NCI-H2107 treated with DMSO at 0.1 percent for 48 hours (cell line): ENCODE measurements at regions not wholly inside any gene's neighbourhood (a gene's known extent, or its start where the extent isn't known, plus 50 kb on each side); places are given as distances from the start of the nearest gene placed in this dataset.
A peak's percentile ranks its signal among the peaks of the same experiment; 100 is the strongest.

Experiments used
- DNase-seq: peaks from one replicate; lab custom pipeline; 2025; ENCODE audit not compliant: unreplicated experiment; lab: John Stamatoyannopoulos, UW

DNA sequence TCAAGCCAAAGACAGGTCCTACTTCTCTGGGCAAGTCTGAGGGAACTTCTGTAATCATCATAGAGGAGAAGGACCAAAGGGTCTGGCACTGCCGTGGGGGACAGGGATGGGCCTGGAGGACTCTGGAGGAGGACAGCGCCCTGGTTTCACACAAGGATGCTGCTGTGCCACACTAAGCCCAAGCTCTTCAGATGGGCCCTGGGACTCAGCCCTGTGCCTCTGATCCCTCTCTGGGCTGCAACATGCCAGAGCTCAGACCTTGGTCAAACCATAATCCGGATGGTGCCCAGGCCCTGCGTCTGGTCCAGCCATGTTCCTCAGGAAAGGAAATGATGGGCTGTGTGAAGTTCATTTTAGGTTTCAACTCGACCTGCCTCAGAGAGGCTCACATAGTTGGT, 222.0 kb upstream of the COPS8 start:
- DNase-seq, result no peak

DNA sequence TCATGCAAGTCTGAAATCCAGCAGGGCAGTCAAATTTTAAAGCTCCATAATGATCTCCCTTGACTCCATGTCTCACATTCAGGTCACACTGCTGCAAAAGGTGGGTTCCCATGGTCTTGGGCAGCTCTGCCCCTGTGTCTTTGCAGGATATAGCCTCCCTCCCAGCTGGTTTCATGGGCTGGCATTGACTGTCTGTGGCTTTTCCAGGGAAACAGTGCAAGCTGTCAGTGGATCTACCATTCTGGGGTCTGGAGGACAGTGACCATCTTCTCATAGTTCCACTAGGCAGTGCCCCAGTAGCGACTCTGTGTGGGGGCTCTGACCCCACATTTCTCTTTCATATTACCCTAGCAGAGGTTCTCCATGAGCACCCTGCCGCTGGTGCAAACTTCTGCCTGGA, 220.6 kb upstream of the COPS8 start:
- no peak for DNase-seq

DNA sequence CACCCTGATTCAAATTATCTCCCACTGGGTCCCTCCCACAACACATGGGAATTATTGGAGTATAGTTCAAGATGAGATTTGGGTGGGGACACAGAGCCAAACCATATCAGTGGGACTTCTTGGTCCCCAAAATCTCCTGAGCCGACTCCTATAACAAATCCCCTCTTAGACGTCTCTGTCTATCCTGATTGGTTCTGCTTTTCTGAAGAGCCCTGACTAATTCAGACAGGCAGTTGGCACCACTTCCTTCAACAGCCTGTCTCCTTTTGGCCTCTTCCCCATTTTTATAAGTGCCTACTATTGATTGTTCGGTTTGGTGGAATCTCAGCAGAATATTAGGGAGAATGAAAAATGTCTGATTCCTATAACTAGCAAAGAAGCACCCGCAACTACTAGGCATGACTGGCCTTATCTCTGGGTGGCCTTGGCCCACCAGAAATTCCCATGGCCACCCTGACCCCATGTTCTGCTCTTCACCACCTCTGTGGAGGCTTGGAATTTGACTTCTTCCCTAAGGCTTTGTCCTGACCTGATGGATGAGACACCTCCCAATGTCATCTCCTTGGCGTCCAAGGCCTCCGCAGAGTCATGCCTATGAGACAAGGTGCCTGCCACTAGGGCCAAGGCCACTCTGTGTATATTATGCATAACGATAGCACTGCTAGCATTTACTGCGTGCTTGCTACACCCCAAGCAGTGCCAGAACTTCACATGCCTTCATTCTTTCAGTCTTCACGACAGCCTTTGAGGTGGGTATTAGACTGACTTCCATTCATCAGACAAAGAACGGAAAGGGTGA, 218.9 kb upstream of the COPS8 start:
- no peak for DNase-seq

DNA sequence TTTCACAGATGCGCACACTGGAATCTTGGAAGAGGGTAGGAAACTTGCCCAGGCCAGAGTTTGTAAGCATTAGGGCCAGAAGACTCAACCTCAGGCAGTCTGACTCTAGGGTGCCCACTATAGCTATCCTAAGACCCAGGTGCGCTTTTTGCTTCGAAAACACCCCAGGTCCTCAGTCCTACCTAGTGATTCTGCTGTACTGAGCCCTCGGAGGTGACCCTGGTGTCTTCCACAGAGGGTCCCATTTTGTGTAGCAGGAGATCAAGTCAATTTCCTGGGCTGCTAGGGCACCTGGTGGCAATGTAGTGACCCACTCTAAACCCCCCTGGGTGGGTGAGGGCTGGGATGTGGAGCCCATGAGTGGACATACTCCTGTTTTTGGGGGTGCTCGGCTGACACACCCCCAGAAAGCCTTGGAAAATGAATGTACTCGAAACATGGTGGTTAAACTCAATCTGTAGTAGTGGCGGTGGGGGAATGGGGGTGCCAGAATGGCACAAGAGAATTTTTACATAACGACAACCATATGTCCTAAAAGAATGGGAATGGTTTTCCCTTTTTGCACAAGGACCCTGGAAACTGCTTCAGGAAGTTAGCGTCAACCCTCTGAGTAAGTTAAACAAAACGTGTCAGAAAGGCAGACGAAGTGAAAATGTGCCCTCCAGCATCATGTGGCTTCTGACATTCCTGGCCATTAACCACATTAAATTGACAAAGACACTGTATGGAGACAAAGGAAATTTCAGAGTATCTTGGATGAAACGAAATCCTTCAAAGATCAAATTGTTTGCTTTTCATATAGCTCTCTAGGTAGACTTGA, 218.0 kb upstream of the COPS8 start:
- DNase-seq, result no peak

DNA sequence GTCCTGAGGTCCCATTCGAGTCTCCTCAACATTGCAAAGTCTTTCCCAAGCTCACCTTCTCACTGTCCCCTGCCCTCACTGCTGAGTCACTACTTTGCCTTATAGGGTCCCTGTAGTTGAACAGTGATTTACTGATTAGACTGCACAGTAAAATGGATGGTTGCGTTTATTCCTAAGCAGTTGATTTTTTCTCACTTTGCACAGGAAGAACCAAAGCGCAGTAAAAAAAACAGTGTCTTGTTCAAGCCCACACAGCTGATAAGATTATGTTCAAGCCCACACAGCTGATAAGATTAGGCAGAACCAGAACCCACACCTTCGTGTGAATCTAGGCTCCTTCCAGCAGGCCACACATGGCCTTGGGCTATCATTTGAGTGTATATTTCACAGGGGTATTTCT, 215.3 kb upstream of the COPS8 start:
- no peak for DNase-seq

DNA sequence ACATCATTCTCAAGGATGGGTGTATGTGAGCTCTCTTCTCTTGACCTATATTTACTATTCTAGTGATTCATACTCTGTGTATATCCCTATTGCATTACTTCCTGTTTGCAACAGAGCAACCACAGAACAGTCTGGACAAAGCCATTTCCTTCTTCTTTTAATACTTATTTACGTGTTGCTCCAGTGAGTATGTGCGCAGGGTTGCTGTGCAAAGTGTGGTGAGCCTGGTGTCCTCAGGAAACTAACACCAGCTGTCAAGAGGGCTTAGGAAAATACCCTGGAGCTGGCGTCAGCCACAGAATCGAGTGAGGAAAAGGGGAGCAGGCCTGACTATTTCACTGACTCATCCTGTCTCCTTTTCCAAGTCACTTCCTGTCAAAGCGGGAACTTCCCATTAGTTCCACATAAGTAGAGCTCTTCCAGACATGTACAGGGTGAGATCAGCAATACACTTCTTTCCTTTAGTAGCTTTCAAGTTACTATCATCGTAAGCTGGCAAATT, 214.1 kb upstream of the COPS8 start:
- DNase-seq, result no peak

DNA sequence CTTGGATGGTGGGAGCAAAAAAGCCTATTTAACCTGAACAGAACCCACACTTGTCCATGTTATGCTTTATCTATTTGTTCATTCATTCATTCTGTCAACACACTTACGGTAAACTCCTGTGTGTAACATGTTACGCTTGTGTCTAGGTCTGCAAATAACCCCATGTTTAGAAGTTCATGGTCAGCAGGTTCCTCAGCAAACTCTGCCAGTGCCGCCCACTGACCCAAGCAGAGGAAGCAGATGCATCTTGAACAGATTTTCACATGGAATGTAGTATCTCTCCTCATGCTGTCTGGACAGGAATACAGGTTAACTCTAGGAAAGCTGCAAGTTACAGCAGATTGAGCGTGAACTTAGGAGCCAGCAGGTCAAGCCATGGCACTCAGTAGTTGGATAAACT, 213.7 kb upstream of the COPS8 start:
- no peak for DNase-seq

DNA sequence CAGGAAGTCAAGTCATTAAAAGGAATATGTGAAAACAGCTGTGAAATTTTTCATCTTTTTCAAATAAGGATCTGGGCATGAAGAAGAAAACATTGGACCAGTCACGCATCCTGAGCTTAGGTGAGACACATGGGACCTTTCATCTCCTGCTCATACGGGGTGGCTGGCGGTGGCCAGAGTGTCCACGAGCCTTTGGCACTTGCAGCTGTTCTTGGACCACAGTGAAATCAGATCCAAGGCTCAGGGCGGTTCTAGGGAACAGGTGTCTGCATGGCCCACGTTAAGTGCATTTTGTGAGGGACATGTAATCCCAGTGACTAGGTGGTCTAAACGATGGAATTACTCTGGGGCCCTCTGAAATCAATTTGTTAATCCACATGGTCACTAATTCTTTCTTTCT, 212.7 kb upstream of the COPS8 start:
- no peak for DNase-seq

DNA sequence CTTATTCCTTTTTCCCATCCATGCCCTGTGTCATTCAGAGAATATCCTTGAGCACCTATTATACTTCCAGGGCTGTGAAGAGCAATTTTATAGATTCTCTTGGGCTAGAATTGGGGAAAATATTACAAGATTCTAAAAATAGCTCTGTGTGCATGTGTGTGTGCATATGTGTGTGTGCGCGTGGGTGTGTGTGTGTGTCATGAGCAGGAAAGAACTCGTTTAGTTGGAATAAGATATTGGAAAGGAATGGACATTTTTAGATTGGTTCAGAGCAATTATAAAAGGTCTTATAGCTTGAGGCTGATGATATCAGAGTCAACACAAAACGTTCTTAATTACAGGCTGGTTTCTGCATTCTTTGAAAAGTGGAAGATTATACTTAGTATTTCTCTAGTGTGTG, 212.1 kb upstream of the COPS8 start:
- DNase-seq, result no peak

DNA sequence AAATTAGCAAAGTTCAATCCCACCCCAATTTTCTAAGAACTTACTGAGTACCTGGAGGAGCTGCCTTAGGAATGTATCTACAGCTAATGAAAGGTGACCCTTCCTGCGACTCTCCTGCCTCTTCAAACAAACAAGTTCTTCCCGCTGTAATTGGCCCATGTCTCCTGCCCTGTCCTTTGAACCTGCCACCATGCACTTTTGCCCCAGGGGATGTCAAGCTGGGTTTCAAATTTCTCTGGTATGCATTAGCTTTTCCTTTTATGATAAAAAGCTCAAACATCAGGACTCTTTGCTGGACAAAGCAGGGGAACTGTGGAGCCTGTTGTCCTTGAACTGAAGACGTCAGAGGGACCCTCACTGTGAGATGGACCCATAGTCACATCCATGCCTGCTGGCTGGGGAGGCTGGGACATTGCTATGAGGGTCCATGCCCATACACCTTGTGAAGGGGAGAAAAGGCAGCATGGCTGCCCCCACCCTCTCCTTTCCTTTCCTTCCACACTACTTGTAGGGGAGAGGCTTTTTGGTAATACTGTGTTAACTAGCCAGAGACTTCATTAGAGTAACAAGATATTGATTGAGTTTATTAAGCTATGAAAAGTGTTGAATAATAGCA, 210.7 kb upstream of the COPS8 start:
- DNase-seq, result no peak

DNA sequence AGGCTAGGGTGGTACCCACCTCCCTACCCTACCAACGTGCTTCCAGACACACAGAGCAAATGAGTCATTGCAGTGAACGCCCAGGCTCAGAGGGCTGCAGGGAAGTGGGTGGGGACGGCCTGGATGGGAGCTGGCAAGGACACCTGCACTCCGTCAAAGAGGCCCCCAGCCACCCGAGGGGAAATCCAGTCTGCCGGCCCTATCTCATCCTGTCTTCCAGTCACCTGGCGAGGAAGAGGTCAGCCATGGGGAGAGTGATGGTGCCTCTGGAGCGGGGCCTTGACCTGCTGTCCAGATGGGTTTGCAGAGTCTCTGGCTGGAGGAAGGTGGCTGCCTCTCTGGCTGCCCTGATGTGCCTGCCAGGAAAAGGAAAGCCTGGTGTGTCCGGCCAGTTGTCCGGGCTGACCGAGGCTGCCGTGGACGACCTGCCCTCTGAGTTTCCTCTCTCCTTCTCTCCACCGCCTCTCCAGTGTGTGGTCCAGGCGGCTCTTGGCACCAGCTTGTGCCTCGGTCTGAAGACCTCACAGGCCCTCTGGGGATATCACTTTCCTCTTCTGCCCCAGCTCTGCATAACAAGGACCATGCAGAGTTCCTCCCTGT, 209.7 kb upstream of the COPS8 start:
- no peak for DNase-seq

DNA sequence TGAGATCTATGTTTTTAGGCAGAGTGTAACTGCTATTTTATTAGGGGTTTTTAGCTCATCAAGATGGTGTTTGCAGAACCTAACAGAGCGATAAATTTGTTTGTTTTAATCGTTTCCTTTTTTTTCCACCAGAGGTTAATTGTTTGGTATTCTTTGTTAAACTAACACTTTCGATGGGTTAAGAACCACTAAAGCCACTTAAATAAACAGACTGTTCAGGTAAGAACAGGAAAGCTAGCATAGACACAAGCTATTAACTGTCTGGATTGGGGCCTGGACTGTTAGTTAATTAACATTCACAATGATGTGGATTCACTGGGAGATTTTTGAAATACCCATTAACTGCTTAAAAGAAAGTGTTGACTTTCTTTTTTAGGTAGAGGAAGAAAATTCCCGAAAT, 209.0 kb upstream of the COPS8 start:
- peak; percentile 20 for DNase-seq

DNA sequence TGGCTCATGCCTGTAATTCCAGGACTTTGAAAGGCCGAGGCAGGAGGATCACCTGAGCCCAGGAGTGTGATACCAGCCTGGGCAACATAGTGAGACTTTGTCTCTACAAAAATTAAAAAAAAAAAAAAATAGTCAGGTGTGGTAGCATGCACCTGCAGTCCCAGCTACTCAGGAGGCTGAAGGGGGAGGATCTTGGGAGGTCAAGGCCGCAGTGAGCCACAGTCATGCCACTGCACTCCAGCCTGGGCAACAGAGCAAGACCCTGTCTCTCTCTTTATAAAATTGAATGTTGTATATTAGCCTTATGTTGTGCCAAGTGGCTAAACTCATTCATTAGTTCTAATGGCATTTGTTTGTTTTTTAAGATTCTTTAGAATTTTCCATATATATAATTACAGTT, 207.7 kb upstream of the COPS8 start:
- DNase-seq, result no peak

DNA sequence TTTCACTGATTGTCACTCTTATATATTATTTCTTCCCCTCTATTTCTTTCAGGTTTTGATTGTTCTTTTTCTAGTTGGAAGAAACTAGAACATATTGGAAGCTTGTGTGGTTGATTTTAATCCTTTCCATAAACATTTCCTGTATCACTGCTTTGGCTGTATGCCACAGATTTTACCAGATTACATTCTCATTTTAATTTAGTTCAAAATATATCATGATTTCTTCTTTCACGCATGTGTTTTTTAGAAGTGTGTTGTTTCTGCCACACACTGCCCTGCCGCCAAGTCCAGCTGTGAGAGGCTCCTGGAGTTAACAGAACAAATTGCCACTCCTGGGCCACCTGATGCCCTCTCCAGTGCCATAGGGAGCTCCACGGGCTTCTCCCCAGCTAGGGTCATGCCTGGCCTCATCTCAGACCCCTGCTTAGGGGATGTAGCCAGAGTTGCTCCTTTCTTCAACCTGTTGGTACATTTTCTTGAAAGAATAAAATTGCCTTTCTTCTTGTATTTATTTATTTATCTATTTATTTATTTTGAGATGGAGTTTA, 206.2 kb upstream of the COPS8 start:
- DNase-seq, result no peak

DNA sequence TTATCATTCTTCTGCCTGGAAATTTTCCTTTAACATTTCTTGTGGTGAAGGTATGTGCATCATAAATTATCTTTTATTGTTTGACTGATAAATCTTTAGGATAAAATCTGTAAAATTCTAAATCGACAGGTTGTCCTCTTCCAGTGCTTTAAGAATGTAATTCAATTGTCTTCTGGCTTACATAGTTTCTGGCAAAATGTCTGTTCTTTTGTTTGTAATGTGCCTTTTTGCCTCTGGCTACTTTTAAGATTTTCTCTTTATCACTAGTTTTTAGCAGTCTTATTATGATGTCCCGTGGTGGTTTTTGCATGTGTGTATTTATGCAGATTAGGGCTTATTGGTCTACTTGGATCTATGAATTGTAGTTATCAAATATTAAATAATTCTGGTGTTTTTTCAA, 203.6 kb upstream of the COPS8 start:
- DNase-seq, result no peak

DNA sequence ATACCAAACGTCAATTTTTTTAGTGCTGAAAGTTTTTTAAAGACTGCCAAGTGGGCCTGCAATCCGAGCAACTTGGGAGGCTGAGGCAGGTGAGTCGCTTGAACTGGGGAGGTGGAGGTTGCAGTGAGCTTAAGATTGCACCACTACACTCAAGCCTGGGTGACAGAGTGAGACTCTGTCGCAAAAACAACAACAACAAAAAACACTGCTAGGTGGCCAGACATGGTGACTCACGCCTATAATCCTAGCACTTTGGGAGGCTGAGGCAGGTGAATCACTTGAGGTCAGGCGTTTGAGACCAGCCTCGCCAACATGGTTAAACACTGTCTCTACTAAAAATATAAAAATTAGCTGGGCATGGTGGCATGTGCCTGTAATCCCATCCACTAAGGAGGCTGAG, 202.8 kb upstream of the COPS8 start:
- DNase-seq, result no peak

DNA sequence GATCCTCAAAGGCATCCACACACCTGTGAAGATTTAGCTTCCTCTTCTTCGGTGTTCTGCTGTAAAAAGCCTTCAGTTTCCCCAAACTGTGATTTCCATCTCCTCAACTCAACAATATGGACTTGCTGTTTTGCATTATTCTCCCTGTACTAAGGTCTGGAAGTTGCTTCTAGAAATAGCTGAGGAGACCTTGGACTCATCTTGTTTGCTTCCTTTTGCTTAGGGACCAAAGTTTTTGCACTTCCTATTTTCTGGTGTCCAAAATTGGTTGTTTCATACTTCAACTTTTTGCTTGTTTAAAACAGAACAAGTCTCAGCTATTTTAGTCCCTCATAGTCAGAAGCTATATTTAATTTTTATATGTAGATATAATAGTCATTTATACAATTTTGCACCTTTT, 201.9 kb upstream of the COPS8 start:
- DNase-seq, result no peak

DNA sequence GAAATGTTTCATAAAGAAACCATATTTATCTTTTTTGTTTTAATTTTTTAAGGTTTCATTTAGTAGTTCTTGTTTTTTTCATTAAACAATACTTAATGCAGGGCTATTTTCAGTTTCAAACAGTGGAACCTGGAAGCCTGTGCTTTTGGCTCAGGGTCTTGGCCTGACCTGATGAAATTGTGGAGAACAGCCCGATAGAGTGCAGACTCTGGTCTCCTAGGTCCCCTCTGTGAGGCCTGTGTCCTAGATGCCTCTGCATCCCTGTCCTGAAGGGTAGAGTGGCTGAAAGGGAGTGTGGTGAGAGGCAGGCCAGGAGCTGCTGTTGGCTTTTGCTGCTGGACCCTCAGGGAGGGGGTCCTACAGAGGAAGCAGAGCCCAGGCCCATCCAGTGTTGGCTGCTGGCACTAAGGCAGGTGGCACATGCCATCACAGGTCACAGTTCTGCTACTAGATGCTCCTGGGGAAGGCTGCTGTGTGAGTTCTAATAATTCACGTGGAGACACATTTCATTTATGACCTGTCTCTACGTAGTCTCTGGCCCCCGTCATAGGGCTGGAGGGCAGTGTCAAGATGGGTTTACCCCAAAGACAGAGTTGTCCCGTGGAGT, 201.0 kb upstream of the COPS8 start:
- no peak for DNase-seq

DNA sequence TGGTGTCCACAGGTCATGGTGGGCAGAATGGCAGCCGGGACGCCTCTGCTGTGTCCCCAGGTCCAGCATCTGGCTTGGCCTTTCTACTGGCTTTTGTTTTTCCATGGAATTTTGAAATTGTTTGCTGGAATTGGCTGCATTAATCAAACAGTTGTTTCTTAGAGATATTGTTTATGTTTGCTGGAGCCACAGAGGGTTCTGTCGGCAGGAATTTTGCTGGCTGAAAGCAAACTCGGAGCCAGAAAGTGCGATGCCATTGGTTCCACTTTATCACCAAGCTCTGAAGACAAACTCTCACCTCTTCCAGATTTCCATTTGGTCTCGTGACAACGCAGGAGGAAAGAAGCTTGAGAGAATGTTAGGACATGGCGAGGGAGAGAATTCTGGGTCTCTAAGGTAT, 199.2 kb upstream of the COPS8 start:
- DNase-seq, result no peak

DNA sequence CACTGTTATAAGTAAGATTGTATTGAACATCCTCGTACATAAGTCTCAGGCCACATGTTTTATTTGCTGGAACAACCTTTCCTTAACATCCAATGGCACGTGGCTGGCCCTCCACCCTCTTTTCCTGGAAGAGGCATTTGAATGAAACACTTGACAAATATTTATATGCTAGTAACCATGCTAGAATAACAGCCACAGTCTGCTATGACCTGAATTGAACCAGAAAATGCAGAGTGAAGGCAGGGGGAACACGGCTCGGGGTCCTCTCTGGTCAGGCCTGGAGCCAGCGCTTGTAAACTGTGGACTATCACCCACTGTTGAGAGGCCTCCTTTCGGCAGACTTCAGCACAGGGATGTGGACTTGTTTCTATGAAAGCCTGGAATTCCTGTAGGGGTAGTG, 198.2 kb upstream of the COPS8 start:
- DNase-seq, result no peak
